ENCODE measurements at regions not wholly inside any gene's neighbourhood (a gene's known extent, or its start where the extent isn't known, plus 50 kb on each side); places are given as distances from the start of the nearest gene placed in this dataset.

DNA sequence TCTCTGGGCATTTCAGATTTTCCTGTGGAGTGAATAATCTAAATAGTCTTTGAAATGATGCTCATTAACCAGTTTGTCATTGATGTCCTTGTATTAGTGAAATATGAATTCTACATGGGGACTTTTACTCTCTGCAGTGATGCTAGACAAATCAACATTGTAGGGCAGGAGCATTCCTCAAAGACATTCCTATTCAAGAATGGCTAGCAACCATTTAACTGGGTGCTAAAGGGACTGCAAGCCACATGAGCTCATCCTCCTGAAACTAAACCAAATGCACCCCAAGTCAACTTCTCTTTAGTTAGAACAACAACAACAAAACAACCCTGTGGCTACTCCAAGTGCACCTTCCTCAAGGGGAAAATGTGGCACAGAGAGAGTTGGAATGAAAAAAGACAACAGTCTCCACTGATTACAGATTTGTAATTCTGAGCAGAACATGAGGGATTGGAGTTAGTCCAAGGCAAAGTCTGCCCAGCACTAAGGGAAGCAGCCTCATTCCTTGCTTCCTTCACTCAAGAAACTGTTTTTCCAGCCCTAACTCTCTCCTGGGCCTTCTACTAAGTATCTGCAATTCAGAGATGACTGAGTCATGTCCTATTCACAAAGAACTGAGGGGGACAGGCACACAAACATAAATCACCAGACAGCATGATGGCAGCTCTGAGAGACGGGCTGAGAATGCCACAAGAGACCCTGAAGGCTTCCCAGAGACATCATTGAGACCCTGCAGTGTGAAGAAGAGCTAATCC lies 82.0 kb upstream of the WWC1 start:
- Histone ChIP-seq H3K4me1 (peaks cover 0 to 9% (median 2%) of the 10 kb centered on the region in 4 donors), H3K27ac (no peak overlapping the region), H3K4me3 (no peak overlapping the region), H3K36me3 (no peaks in the 10 kb centered on the region), H3K9me3 (no peaks in the 10 kb centered on the region), H3K27me3 (no peaks in the 10 kb centered on the region)
- TF ChIP-seq, protein P1, sequence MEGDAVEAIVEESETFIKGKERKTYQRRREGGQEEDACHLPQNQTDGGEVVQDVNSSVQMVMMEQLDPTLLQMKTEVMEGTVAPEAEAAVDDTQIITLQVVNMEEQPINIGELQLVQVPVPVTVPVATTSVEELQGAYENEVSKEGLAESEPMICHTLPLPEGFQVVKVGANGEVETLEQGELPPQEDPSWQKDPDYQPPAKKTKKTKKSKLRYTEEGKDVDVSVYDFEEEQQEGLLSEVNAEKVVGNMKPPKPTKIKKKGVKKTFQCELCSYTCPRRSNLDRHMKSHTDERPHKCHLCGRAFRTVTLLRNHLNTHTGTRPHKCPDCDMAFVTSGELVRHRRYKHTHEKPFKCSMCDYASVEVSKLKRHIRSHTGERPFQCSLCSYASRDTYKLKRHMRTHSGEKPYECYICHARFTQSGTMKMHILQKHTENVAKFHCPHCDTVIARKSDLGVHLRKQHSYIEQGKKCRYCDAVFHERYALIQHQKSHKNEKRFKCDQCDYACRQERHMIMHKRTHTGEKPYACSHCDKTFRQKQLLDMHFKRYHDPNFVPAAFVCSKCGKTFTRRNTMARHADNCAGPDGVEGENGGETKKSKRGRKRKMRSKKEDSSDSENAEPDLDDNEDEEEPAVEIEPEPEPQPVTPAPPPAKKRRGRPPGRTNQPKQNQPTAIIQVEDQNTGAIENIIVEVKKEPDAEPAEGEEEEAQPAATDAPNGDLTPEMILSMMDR (IDR thresholded peaks at IDR 0.05): no peak
- intact Hi-C loops (cut with DNase I; ENCODE audit: low total_unique reads): no loop called here
- DNase-seq: no peak

DNA sequence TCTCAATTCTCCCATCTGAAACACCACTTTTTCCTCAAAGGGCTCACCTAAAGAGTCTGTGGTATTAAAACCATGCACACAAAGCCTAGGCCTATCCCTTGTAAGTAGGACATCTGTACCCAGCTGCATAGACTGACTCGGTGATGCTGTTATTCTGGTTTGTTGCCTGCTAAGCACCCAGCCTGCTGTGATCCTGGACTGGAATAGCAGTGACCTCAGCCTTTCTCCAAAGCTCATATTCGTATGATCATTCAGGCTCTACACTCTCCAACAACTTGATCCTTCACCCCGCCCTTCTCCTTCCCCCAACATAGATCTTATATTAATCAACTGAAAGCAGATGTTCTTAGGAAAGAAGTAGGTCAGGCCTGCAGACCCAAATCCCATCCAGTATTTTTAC lies 81.4 kb upstream of the WWC1 start:
- no peak for DNase-seq
- Histone ChIP-seq H3K27ac (no peak overlapping the region), H3K4me3 (no peak overlapping the region), H3K9me3 (no peaks in the 10 kb centered on the region), H3K4me1 (peaks cover 0 to 9% (median 2%) of the 10 kb centered on the region in 4 donors), H3K36me3 (no peaks in the 10 kb centered on the region), H3K27me3 (no peaks in the 10 kb centered on the region)
- intact Hi-C loops (cut with DNase I; ENCODE audit: low total_unique reads): no loop called here
- TF ChIP-seq, protein P1 (IDR thresholded peaks at IDR 0.05): no peak

DNA sequence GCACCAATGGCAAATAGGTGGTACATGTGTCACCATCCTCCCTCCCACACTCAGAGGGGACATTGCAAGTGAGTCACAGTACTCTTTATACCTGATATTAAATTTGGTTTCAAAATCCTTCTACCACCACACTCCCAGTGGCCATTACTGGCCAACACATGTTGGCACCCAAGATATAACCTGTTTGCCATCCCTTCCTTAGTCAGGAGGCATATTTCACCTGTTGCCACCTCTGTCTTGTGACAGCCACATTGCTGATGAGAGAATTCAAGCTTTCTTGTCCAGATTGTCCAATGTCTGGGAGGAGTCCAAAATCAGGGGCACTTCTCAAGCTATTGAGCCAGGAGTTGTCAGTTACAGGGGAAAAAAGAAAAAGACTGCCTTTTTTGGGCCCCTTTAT lies 80.2 kb upstream of the WWC1 start:
- H3K4me1 ChIP-seq: peaks cover 0 to 9% (median 2%) of the 10 kb centered on the region in 4 donors
- no peak for DNase-seq
- no peaks in the 10 kb centered on the region for H3K27me3 ChIP-seq
- H3K36me3 ChIP-seq: no peaks in the 10 kb centered on the region
- intact Hi-C loops (cut with DNase I; ENCODE audit: low total_unique reads): no loop called here
- H3K27ac ChIP-seq: no peak overlapping the region
- no peaks in the 10 kb centered on the region for H3K9me3 ChIP-seq
- H3K4me3 ChIP-seq: no peak overlapping the region
- TF ChIP-seq, protein P1 (IDR thresholded peaks at IDR 0.05): no peak

DNA sequence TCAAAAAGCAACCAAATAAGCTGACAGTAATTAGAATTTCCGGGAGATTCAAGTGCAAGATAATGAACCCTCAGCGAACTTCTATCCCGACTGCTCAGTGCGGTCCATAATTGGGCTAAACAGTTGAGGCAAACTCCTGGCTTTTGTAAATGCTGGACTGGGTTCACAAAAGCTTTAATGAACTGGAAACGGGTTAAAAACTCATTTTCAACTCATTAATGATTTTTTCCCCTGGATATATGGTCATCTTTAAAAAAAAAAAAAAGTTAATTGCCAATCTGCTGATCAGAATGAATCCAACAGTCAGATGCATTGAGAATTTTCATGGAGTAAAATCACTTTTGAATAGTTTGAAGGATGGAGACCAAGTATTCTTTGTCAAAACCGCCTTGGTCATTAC lies 79.5 kb upstream of the WWC1 start:
- Histone ChIP-seq H3K27me3 (no peaks in the 10 kb centered on the region), H3K4me1 (peaks cover 0 to 9% (median 2%) of the 10 kb centered on the region in 4 donors), H3K9me3 (no peaks in the 10 kb centered on the region), H3K36me3 (no peaks in the 10 kb centered on the region), H3K4me3 (no peak overlapping the region), H3K27ac (no peak overlapping the region)
- TF ChIP-seq, protein P1 (IDR thresholded peaks at IDR 0.05): no peak
- intact Hi-C loops (cut with DNase I; ENCODE audit: low total_unique reads): no loop called here
- no peak for DNase-seq

DNA sequence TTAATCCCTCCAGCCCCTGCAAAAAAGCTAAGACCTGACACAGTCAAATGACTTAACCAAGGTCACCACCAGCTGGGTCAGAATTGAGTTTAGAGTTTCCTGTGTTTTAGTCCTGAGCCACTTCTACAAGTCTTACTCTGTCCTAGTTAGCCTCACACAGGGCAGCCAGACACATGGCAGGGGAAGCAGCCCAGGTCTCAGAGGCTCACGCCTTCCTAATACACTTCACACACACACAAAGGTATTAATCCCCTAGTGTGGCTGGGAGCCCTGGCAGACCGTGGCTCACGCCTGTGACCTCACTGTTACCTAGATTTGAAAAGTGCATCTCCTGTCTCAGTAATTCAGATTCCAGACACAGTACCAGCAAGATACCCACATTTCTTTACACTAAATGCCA lies 77.4 kb upstream of the WWC1 start:
- TF ChIP-seq, protein P1 (IDR thresholded peaks at IDR 0.05): no peak
- H3K36me3 ChIP-seq: no peaks in the 10 kb centered on the region
- H3K27me3 ChIP-seq: peaks cover 0 to under 1% of the 10 kb centered on the region in 2 donors
- intact Hi-C loops (cut with DNase I; ENCODE audit: low total_unique reads): no loop called here
- peaks cover 0 to 9% (median 2%) of the 10 kb centered on the region in 4 donors for H3K4me1 ChIP-seq
- H3K27ac ChIP-seq: no peak overlapping the region
- H3K4me3 ChIP-seq: no peak overlapping the region
- DNase-seq: no peak
- no peaks in the 10 kb centered on the region for H3K9me3 ChIP-seq

All from tibial artery (tissue), 4 donors.